ENCODE measurements at regions not wholly inside any gene's neighbourhood (a gene's known extent, or its start where the extent isn't known, plus 50 kb on each side); places are given as distances from the start of the nearest gene placed in this dataset.
A peak's percentile ranks its signal among the peaks of the same experiment; 100 is the strongest.

DNA sequence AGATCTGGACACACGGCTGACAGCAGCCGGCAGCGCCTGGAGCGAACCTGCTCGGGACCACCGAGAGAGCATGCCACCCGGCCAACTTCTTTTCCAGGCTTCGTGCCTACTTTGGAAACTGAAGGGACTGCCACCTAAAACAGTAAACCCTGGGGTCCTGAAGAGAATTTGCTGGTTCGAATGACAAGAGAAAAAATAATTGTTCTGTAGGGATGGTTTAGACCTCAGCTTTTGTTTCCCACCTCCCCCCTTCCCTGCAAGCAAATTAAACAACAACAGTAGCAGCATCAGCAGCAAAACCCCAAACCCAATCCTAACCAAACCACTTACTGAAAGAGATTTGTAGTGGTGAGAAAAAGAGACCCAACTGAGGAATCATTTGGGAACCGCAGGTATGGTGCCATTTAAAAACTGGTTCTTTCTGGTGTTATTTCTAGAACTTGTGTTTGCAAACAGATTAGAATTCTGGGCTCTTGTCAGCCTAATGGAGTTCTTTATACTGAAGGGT is 105.6 kb downstream of the LEPR start:
- intact Hi-C loops (cut with DNase I) = no loop called here
- WGBS = 12% methylated on average over 10 of the region's 10 CpGs
- TF ChIP-seq, protein P1, sequence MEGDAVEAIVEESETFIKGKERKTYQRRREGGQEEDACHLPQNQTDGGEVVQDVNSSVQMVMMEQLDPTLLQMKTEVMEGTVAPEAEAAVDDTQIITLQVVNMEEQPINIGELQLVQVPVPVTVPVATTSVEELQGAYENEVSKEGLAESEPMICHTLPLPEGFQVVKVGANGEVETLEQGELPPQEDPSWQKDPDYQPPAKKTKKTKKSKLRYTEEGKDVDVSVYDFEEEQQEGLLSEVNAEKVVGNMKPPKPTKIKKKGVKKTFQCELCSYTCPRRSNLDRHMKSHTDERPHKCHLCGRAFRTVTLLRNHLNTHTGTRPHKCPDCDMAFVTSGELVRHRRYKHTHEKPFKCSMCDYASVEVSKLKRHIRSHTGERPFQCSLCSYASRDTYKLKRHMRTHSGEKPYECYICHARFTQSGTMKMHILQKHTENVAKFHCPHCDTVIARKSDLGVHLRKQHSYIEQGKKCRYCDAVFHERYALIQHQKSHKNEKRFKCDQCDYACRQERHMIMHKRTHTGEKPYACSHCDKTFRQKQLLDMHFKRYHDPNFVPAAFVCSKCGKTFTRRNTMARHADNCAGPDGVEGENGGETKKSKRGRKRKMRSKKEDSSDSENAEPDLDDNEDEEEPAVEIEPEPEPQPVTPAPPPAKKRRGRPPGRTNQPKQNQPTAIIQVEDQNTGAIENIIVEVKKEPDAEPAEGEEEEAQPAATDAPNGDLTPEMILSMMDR (IDR thresholded peaks at IDR 0.05) = no peak
- no peak for TF ChIP-seq POLR2A (IDR thresholded peaks at IDR 0.05)
- no peak for TF ChIP-seq POLR2AphosphoS5 (IDR thresholded peaks at IDR 0.05)
- DNase-seq (ENCODE audit: low spot score) = no peak
- H3K9me3 ChIP-seq = no peaks in the 10 kb centered on the region
- peak overlapping the region; percentile 30 to 39 for H3K4me3 ChIP-seq
- H3K27ac ChIP-seq = peak overlapping the region; percentile 1 to 52
- H3K4me1 ChIP-seq (replicated peaks) = no peaks in the 10 kb centered on the region
- no peaks in the 10 kb centered on the region for H3K27me3 ChIP-seq (replicated peaks; ENCODE audit: insufficient read depth)
- no peaks in the 10 kb centered on the region for H3K36me3 ChIP-seq

DNA sequence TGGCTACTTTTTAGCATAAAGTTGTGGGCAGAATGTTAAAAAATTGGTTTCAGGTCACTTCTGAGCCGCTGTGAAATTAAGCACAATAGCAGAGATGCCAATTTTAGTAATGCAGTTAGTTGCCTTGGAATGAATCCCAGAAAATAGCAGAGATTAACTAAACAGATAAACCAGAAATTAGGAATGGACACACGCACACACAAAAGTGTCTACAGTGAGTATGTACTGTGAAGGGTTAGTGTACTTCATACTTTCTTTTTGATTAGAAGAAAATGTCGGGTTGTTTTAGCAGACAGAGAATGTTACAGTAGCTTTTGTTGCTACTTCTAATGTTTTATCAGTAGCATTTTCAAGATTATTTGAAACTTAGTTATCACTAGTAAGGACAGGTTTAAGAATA is 106.7 kb downstream of the LEPR start:
- intact Hi-C loops (cut with DNase I) = no loop called here
- DNase-seq (ENCODE audit: low spot score) = no peak

DNA sequence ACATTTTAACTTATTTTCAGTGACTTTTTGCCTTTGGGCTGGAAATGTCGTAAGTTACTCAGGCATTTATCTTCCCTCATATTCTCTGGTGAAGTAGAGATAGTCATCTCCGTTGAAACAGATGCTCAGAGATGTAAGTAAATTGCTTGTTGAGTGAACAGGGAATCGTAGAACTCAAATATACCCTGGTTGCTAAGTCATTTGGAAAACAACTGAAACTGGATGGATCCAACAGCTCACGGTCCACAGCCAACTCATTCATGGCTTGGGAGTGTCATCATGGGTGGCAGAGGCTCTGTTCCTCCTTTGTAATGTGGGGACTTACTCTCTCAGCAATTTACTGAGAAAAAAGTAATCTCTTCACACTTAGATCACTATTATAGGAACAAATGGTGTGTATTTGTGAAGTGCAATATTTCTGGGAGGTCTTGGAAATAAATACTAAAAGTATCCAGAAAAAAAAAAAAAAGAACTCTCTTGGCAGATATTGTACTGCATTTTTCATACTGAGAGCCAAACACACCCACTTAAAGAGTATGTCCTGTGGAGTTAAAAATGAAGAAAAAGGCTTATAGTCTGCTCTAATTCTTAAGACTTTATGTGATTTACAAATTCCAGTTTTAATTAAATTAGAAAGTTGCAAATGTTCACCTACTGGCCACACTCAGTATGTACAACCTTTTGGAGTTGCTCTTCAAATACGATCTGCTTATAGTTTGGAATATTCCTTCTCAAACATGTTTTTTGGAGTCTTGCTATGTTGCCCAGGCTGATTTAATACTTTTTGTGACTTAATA is 107.4 kb downstream of the LEPR start:
- Histone ChIP-seq H3K27me3 (replicated peaks; ENCODE audit: insufficient read depth) (no peaks in the 10 kb centered on the region), H3K9me3 (no peaks in the 10 kb centered on the region), H3K4me3 (peak overlapping the region in 1 of 2 donors; percentile 10), H3K4me1 (replicated peaks) (no peaks in the 10 kb centered on the region), H3K27ac (no peak overlapping the region), H3K36me3 (no peaks in the 10 kb centered on the region)
- no peak for DNase-seq (ENCODE audit: low spot score)
- intact Hi-C loops (cut with DNase I) = no loop called here
- TF ChIP-seq, protein P1 (IDR thresholded peaks at IDR 0.05) = no peak
- TF ChIP-seq POLR2A (IDR thresholded peaks at IDR 0.05) (no peak), POLR2AphosphoS5 (IDR thresholded peaks at IDR 0.05) (no peak)
- WGBS = 22% methylated on average over 5 of the region's 5 CpGs

More for the DNA sequence above, 106.7 kb downstream of the LEPR start:
- WGBS = 15% methylated on average over 3 of the region's 3 CpGs
- Histone ChIP-seq H3K4me3 (peak overlapping the region in 1 of 2 donors; percentile 10), H3K4me1 (replicated peaks) (no peaks in the 10 kb centered on the region), H3K27me3 (replicated peaks; ENCODE audit: insufficient read depth) (no peaks in the 10 kb centered on the region), H3K27ac (no peak overlapping the region), H3K36me3 (no peaks in the 10 kb centered on the region), H3K9me3 (no peaks in the 10 kb centered on the region)
- TF ChIP-seq, protein P1 (IDR thresholded peaks at IDR 0.05) = no peak
- TF ChIP-seq POLR2AphosphoS5 (IDR thresholded peaks at IDR 0.05) = peak; percentile 48

DNA sequence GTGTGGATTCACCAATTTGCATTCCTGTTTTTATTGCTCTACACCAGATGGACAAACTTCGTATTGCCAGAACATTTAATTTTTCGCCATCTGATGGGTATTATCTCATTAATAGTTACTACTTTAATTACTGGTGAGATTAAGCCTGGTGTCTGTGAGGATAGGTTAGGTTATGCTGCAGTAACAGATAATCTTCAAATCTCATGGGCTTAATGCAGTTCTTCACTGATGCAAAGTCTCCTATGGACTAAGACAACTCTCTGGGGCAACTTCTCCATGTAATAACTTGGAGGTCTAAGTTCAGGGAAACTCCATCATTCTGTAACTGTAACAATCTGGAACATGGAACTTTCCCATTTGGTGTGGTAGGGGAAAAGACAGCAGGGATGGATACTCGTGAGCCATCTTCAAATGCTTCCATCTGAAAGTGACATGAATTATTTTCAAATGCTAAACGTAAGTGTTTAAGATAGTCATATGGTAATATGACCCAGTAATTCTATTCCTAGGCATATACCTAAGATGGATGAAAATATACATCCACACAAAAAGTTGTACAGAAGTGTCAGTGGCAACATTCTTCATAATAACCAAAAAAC is 111.6 kb downstream of the LEPR start:
- no peak overlapping the region for H3K27ac ChIP-seq
- 96% methylated on average over 4 of the region's 4 CpGs for WGBS
- H3K4me3 ChIP-seq = no peak overlapping the region
- DNase-seq (ENCODE audit: low spot score) = no peak
- no peaks in the 10 kb centered on the region for H3K27me3 ChIP-seq (replicated peaks; ENCODE audit: insufficient read depth)
- intact Hi-C loops (cut with DNase I) = no loop called here
- no peaks in the 10 kb centered on the region for H3K4me1 ChIP-seq (replicated peaks)
- TF ChIP-seq, protein P1 (IDR thresholded peaks at IDR 0.05) = no peak
- TF ChIP-seq POLR2A (IDR thresholded peaks at IDR 0.05) = no peak
- no peak for TF ChIP-seq POLR2AphosphoS5 (IDR thresholded peaks at IDR 0.05)
- H3K9me3 ChIP-seq = no peaks in the 10 kb centered on the region
- H3K36me3 ChIP-seq = no peaks in the 10 kb centered on the region

All from prostate gland (tissue), 2 donors.